NCI-H2029 treated with DMSO at 0.1 percent for 48 hours (cell line): ENCODE measurements at regions not wholly inside any gene's neighbourhood (a gene's known extent, or its start where the extent isn't known, plus 50 kb on each side); places are given as distances from the start of the nearest gene placed in this dataset.

ENCODE experiments used
- DNase-seq: peaks from one replicate; lab custom pipeline; 2025; lab: John Stamatoyannopoulos, UW

- no peak for DNase-seq
Measured at GRCh38 chr1:82950606-82951200, 1048.2 kb downstream of the TTLL7 start.

DNA sequence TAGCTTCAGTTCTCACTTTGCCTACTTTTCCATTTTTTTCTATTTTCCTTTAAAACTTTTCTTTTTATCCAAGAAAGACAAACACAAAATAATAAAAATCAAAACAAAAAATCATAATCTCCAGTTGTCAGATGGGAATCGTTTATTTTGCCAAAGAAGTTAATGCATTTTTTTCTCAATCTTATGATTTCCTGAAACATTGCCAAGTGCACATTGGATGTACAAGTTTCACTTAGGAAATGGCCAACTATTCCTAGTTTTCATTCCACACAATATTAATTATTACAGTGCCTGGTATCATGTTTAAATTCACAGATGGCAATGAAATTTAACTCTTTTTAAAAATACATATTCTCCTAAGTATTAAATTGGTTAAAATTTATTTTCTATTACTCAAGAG lies 1050.5 kb downstream of the TTLL7 start:
- no peak for DNase-seq

DNA sequence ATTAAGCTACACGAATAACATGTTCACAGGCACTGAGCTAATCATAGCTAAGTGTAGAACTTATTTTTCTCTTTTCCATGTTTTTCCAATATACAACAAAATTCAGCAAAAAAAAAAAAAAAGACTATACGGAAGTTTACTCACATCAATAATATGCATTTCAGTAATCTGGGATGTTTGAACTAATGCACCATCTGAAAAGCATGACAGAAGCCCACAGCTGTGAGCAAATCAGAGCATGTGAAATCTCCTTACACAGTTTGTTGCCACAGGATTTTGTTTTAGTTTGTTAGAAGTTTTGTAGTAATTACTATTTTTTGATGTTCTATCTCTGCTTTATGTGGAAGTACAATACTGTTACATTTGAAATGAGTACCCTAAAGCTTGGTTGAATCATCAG lies 1051.7 kb downstream of the TTLL7 start:
- DNase-seq = no peak

DNA sequence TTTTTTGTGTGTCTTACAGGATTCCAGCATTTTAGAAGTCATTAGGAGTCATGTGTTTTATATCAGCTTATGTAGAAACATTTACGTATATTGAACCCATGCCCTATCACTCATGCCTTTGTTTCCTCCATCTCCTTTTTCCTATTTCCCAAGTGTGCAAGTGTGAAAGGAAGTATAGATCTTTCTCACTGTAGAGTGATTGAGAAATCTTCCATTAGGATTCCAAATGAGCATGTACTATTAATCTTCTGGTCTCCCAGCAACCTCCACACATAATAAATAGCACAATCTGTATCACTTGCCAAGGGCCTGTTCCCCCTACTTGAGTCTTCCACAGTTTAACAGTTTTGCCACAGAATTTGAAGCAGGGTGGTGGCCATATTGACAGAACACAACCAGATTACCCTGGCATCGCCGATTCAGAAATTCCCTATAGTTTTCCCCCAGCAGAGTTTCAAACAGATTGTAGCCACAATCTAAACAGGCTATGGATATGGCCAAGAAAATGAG lies 1052.8 kb downstream of the TTLL7 start:
- no peak for DNase-seq

DNA sequence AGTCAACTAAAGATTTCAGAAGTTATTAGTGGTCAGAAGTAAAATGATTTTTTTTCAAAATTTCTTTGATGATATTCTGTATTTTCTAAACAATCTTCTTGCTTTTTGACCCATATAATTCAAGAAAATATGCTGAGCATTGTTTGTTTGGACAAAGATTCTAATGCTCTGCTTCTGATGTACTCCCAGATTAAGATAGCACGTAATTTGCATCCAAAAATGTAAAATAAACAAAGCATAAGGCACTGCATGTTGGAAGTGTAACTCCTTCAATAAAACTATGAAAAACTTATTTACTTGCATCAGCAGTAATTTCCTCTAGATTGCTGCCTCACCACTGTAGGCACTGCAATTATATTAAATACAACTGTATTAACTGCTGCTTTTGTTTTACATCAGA lies 1054.1 kb downstream of the TTLL7 start:
- no peak for DNase-seq

DNA sequence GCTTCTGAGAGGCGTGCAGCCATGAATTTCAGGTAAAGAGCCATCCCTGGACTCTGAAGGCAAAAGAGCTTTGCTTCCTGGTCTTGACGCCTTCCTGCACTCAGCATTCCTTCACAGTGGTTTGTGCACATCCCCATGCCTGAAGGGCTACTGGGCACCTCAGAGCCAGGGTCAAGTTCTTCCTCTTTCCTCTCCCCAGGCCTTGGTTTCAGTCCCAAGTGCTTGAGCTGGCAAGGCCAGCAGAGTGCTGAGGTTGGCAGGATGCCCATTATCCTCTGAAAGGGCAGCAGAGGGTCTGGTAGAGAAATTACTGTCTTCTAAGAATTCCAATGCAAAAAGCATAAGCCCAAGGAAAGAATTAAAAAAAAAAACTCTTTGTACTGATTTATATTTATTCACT lies 1064.9 kb downstream of the TTLL7 start:
- peak; percentile 24 for DNase-seq

GRCh38 chr1:82932727-82933126 lies 1066.2 kb downstream of the TTLL7 start:
- DNase-seq = no peak

DNA sequence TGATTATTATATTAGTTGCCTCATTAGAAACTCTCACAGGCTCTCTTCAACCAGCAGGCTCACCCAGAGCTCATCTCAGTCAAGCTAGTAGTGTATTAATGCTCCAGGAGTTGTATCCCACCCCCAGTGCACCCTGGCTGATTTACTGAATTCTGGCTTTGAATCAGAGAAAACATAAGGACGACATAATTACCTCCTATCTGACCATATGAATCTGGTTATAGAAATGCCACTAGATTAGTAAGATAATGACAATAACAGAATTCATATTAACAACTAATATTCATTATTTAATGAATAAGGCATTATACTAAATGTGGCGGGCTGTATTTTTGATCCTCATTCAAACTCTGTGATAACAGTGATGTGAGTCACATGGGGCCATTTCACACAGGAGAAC lies 1066.7 kb downstream of the TTLL7 start:
- no peak for DNase-seq

DNA sequence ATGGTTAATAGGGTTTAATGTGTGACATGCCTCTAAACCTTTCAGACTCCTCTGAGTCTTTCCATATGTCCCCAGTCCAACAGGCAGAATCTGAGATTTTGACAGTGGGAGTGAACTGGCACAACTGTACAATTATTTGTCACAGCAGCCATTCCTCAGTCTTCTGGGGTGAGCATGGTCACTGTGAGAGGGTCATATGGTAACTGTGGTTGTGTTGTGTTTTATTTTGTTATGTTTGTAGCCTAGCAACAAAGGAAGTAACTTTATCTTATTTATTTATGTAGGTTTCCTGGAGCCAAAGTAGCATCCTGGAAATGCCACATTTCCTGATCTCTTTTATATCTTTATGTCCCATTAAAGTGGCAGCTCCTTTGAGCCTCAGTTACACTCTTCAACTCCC lies 1067.9 kb downstream of the TTLL7 start:
- DNase-seq = no peak

GRCh38 chr1:82927753-82928152 lies 1071.2 kb downstream of the TTLL7 start:
- no peak for DNase-seq

DNA sequence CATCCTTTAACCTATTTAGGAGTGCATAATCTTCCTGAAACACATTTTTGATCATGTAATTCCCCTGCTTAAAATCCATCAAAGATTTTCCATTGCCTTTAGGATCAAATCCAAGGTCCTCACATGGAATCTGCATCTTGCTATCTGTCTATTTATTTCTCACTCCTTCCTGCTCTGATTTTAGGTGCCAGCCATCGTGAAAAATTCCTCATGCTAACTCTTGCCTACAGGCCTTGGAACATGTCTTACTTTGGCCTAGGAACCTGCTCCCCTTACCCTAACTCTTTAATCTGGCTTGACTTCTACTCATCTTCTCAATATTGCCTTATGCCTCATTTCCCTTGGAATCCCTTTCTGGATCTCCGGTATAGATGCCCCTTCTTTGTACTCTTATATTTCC lies 1074.3 kb downstream of the TTLL7 start:
- DNase-seq = no peak

DNA sequence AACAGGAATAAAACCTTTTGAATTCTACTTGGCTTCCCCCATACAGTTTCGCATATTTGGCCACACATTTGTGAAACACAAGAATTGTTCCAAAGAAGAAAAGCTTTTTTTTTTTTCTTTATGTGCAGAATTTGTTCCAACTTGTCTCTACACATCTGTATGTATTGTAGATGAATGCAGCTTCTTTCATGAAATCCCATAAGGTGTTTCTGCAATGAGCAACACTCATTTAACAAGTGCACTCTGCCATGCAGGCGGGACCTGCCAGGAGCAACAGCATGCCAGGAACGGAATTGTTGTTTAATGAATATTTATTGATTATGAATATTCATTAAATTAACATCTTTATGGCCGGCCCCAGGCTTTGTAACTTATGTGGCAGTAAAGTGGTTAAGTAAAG lies 1075.0 kb downstream of the TTLL7 start:
- no peak for DNase-seq

- DNase-seq = no peak
Measured at GRCh38 chr1:82921759-82922158, 1077.2 kb downstream of the TTLL7 start.

DNA sequence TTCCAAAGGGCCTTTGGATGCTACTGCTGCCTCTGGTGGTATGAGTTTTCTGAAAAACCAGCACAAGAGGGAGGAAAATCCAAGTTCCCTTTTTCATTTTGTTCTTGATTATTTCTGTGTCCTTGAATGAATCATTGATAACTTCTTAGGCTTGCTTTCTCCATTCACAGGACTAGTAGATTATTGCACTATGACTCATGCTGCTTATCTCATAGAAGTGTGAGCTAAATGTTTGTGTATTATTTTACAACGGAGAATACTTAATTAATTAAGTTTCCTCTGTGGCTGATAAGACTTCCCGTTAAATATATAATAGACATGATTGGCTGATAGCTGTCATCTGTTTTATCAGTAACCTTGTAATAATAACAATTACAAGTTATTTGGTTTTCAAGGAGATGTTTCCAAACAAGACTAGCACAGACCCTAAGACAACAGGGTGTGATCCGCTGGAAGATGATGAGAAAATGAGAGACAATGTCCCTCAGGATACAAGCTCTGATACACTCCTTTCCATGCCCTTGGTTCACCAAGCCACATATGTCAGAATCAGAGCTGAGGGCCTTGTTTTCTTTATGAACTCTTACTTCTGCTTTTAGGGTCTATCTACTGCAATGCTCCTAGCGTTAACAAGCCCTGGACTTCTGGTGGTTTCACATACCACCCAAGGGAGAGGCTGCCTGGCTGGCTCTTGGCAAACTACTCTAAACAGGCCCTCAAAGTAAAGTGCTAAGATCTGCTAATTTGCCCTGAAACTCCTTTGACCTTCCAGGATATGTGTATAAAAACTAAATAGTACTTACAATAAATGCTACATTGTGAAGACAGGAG lies 1078.3 kb downstream of the TTLL7 start:
- DNase-seq = no peak

DNA sequence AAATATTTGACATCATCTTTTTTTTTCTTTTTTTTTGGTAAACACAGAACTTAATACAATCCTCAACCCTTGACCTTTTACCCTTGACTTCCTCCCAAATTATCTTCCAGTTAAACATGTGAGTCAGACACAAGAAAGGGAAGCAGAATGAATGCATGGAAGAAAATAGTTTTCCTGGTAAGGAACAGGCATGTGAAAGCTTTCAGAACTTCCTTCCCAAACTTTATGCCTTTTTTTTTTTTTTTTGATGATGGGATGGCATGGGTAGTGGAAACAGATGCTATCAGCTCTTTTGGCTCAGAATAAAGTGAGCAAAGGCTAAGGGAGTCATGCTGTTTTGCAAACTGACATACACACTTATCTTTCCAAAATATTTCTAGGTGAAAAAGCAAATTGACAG lies 1079.1 kb downstream of the TTLL7 start:
- no peak for DNase-seq

DNA sequence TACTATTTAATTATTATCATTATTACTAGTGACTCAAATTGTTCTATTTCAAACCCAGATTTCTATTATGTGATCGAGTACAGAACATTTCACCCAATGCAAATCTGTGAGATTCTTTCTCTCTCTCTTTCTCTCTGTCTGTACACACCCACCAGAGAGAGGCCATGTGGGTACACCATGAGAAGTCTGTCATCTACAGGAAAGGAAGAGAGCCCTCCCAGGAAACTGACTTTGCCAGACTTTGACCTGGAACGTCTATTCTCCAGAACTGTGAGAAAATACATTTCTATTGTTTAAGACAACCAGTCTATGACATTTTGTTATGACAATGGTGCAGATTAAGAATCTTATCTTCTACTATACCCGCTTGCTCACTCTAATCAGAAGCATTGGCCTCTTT lies 1091.6 kb downstream of the TTLL7 start:
- no peak for DNase-seq

DNA sequence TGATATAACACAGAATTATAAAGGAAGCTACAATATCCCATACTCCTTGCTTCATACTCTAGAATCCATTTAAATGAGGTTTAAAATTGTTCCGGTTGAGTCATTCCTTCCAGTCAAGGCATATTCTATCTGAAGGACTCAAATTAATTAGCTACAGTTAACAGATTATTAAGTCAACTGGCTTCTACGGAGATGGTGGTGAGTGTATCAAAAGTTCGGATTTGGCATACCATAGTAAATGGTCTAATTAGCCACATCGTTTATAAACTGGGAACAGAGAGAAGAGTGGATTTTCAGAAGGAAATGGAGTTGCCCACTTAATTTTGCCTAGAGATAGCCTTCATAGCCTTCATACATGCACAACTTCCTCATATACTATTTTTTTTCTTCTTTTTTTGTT lies 1095.3 kb downstream of the TTLL7 start:
- no peak for DNase-seq

DNA sequence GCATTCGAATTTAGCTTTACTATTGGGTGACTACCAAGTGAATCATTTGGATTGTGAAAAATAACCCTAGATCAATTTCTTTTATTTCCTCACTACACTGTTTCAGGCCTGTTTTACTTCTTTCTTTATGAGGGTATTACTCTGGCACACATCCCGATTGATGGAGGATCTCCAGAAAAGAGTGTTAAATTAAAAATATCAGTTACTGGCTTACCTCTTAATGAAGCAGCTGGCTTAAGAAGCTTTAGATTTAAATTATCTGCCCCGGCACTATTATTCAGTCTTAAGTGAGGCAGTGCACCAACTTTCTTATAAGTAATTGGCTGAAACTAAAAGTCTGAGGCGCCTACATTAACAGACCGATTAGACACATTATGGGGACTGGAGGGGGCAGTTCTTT lies 1097.4 kb downstream of the TTLL7 start:
- DNase-seq = no peak

GRCh38 chr1:82901118-82901517 lies 1097.8 kb downstream of the TTLL7 start:
- DNase-seq = no peak

DNA sequence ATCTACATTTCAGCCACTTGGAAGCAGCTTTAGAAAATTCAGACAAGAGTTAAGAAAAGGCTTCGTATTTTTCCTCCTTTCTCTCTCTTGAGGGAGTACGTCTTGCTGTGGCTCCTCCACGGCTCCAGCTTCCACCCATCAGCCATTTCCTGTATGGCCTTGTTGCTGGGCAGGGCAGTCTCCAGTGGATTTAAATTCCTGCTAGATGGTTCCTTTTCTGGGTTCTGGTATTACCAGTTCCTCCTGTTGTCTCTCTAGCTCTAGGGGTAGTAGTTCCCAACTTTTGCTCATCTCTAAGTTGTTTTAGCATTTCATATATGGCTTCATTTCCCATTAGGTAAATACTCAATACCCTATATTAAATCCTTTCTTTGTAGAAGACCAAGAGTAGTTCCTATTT lies 1098.3 kb downstream of the ADGRL2 start:
- DNase-seq = no peak

DNA sequence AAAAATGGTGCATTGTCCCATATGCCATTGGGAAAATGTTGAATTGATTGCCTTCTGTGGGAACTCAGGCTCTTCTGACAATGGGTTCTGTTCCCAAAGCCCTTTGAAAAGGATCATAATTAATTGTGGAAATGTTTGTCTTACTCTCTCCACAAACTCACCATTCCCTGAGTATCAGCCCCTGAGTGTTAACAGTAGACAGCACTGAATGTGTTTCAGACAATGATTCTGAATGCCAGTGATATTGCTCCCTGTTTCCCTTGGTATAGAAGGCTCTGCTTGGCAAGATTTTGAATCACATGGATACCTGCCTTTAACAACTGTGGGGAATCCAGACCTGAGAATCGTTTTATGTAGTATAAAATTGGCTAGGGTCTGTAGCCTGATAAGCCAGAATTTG lies 1096.8 kb downstream of the ADGRL2 start:
- no peak for DNase-seq

DNA sequence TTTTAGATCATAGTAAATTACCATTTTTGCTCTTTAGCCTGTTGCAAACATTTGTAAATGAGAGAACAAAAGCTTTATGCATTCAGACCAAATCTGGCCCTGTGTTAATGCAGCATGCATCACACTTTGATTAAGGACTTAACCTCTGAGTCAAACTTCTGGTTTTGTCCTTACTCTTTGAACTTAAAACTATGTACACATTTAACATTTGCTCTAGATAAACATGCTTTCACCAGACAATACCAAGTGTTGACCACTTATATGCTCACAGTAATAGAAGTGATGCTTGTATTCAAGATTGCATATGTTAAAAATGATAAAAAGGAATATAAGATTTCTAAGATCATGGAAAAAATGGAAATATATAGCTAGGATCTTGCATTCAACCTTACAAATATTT lies 1095.3 kb downstream of the ADGRL2 start:
- no peak for DNase-seq

GRCh38 chr1:82894635-82895034 lies 1093.9 kb downstream of the ADGRL2 start:
- DNase-seq = no peak
